HG02885 (cell line): ENCODE measurements at regions not wholly inside any gene's neighbourhood (a gene's known extent, or its start where the extent isn't known, plus 50 kb on each side); places are given as distances from the start of the nearest gene placed in this dataset.

Experiments
- ATAC-seq: cut with Tn5 transposase; IDR thresholded peaks from one replicate; pipeline ENCODE4 v1.9.1; 2021; ENCODE audit warnings: mild to moderate bottlenecking; ENCODE audit not compliant: unreplicated experiment, poor library complexity

DNA sequence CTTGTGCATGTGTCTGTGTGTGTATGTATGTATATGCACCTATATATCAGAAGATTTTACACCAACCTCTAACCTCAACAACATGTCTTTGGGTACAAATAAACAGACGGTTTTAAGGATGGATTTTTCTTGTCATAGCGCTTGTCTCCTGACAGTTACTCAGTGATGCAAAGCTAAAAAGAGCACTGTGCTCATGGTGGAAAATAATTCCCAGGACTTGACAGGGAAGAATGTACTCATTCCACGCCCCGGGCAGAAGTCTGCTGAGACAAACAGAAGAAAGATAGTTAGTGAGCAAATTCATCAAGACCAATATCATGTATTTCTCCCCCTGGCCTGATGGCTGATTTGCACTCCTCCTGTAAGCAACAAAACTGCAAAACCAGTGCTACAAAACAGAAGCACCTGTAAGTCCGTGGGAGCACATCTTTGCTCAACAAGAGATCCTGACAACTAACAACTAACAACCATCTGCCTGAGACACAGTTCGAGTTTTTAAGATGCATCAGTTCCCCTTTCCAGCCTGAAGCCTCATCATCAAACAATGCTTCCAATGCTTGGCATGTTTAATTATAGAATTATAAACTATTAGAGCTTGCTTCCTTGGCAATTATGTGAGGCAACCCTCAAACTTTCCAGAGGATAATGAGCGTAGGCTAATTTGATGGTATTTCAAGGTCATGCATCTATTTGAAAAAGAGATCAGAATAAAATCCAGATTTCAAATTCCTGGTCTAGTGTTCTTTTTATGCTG, 812.7 kb upstream of the MIR17HG start:
- ATAC-seq = no peak

DNA sequence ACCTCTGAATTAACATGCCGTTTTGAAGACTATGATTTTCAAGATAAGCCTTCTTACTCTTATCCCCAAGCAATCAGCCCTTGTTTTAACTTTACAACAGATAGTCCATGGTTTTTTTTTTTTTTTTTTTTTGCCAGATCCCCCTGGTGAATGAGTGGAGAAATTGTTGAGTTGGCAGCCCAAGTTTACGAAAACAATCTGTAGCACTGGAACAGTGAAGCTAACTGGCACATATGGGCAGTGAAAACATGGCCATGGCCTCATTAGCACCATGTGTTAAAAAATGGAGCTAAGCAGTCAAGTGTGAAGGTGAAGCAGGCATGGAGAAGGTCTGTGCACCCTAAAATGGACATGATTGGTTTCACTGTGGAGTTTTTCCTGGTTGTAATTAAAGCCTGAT, 812.1 kb upstream of the MIR17HG start:
- no peak for ATAC-seq

DNA sequence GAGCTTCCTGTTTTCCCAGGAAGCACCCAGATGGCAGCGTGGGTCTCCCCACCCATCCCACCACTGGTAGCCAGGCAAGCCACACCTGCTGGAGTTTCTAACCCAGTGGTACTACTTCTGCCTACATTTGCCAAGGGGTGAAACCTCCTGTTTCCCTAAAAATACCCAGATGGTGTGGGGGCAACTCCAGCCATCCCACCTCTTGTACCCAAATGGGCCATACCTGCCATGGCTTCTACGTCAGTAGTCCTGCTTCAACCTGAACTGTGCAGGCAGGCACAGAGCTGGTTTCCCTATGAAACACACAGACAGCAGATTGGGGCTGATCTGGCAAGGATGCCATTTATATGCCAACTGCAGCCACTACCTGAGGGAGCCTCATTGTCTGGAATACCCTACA, 809.4 kb upstream of the MIR17HG start:
- no peak for ATAC-seq

DNA sequence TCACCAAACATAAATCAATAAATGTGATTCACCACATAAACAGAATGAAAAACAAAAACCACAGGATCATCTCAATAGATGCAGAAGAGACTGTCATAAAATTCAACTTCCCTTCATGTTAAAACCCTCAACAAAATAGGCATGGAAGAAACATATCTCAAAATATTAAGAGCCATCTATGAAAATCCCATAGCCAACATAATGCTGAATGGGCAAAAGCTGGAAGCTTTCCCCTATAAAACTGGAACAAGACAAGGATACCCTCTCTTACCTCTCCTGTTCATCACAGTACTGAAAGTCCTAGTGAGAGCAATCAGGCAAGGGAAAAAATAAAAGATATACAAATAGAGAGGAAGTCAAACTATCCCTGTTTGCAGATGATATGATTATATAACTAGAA, 806.1 kb upstream of the MIR17HG start:
- ATAC-seq = no peak

DNA sequence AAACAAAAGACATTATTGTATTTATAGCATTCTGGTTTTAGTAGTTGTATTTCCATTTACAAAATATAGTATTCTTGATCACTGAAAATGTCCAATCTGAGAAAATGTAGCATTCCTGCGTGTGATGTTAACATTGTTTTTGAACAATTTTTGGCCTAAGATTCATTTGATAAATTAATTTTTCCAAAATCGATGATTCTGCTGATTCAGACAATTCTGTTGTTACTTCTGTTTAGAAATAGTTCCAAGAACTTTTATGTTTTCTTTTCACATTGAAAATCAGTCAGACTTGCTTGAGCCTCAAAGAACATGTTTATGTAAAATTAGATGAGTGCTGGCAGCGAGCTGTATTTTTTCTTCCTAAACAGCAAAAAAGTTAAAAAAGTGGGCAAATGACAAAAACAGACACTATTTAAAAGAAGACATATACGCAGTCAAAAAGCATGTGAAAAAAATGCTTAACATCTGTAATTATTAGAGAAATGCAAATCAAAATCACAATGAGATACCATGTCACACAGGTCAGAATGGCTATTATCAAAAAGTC, 804.5 kb upstream of the MIR17HG start:
- no peak for ATAC-seq

DNA sequence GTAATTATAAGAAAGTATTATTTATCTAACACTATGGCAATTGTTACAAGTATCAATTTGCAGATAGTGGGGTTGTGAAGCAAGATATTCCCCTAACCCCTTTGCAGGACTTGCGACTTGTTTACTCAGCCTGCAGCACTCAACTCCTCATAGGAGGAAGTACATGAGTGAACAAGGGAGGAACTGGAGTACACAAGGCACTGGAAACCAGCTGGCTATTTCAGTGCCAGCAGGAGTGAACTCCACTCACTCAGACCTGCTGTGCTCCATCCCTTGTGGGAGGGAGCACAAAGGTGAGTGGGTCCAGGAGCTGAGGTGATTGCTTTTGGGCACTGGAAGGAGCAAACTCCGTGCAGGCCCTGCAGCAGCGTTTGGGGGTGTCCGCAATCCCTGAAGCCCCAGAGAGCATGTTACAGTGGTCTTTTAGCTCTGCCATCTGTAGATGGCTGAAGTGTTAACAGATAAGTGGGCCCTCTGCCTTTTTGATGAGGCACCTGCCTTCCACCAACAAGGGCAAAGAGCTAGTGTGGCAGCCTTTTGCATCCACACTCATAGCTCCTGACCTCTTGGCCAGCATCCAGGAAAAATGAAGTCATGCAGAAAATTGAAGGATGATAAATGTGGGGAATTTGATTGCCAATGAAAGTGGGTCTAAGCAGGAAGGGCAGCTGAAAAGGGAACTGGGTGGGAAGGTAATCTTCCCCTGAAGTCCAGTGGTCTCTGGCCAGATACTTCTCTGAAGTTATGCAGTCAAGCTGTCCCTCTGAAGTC, 802.2 kb upstream of the MIR17HG start:
- ATAC-seq = no peak

DNA sequence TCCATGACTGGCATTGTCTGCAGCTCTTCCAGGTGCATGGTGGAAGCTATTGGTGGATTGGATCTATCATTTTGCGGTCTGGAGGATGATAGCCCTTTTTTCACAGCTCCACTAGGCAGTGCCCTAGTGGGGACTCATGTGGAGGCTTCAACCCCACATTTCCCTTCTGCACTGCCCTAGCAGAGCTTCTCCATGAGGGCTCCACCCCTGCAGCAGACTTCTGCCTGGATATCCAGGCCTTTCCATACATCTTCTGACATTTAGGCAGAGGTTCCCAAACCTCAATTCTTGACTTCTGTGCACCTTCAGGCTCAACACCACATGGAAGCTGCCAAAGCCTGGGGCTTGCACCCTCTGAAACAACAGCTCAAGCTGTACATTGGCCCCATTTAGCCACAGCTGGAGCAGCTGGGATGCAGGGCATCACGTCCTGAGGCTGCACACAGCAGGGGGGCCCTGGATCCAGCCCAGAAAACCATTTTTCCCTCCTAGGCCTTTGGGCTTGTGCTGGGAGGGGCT, 800.2 kb upstream of the MIR17HG start:
- ATAC-seq = no peak

DNA sequence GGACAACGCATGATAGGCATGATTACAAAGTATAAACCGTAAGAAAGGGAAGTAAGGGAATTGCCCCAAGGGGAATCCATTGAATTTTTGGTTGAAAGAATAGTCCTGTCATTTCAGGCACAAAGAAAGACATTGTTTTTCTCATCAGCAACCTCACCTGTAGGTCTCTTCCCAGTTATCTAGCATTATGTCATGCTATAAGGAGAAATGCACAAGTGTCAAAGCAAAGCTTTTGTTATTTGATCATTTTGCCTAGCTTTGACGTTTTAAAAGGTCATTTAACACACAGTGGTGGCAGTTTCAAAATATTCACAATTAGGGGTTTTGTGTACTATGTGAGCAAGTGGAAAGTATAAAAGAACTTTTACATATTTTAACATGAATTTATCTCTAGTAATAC, 796.2 kb upstream of the MIR17HG start:
- ATAC-seq = no peak

DNA sequence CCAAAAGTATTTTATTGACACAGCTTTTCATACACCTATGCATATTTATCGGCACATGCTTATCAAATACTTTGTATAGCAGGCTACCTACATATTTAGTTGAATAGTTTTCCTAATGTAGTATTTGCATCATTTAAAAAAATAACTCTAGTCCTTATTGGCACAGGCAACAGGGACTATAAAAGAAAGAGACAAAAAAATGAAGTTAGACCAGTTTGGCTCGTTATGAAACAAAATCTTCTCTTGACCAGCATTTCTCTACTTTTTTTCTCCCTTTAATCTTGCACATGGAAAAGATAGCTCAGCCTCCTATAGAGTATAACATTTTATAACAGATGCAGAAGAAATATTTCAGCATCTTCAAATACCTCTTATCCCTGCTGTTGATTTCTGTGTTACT, 794.8 kb upstream of the MIR17HG start:
- ATAC-seq = no peak

DNA sequence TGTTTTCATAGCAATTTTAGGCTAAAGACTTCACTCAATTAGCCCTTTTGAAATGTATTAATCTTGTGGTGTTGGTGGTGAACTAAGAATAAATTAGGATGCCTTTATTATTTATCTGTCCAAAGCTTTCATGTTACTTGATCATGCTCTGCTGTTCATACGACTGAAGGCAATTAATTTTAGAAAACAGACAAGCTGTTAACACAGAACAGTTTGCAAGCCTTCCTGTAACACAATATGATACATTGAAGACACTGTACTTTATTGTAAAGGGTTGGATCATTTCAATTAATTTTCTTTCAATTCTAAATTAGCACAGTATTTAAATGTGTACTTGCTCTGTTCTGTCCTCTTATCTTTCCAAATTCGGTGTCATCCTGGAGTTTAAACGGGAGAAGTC, 794.3 kb upstream of the MIR17HG start:
- ATAC-seq = no peak

DNA sequence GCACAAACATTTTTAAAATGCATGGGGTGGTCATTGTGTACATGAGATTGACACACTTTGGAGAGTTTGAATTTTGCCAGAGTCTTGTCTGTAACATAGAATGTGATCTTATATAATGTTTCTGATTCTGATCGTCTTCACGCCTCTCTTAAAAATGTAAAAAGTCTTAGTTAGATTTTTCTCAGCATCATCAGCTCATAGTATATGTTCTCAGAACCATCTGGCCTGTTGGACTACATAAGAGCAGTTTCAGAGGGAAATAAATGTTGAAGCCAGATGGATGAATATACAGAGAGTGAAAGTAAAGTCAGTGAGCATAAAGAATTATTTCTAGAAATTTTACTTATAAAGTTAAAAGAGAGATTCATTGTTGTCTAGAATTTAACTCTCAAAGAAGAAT, 789.9 kb upstream of the MIR17HG start:
- no peak for ATAC-seq

DNA sequence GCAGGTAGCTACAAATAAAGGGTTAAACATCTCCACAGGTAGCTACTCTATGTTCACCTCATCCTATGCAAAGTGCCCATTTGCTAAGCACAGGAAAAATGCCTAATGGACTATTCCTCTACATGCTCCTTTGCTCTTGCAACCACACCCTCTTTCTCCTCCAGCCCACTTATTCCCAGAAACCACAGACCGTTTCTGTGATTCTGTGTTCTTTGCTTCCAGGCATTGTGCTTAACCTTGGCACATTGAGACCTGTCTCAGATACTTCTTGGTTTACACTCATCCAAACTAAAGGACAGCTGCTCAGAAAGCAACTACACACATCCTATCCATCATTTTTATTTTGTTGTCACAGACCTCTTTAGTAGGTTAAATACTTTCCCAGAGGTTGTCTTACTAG, 785.0 kb upstream of the MIR17HG start:
- no peak for ATAC-seq

DNA sequence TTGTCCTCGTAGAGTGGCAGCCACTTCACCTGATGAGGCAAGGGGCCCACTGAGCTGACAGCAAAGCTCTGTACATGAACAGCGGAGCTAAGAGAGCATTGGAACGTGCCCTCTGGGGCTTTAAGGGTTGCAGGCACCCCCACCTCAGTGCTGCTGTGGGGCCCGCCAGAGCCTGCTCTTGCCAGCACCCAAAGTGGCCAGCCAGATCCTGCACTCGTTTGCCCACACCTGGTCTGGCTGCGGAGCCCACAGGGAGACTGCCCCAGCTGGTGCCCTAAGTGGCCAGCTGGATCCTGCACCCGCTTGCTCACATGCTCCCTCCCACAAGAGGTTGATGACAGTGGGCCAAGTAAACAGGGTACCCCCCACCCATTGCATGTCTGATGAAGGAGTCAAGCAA, 783.4 kb upstream of the MIR17HG start:
- ATAC-seq = no peak

DNA sequence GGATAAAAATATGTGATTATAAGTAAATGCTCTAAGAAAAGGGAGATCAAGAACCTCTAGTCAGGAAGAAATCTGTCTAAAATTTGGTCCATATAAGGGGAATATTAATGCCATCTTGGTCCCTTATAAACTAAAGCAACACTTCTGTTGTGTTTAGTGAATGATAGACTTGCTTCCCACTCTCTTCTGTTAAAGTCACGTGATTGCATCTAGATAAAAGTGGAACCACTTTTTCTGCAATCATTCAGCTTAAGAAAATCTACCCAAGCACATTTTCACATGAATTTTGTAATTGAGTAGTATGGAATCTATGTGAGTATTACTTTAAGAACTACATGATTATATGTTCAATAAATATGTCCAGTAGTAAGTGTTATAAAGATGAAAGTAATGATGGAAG, 782.9 kb upstream of the MIR17HG start:
- no peak for ATAC-seq

DNA sequence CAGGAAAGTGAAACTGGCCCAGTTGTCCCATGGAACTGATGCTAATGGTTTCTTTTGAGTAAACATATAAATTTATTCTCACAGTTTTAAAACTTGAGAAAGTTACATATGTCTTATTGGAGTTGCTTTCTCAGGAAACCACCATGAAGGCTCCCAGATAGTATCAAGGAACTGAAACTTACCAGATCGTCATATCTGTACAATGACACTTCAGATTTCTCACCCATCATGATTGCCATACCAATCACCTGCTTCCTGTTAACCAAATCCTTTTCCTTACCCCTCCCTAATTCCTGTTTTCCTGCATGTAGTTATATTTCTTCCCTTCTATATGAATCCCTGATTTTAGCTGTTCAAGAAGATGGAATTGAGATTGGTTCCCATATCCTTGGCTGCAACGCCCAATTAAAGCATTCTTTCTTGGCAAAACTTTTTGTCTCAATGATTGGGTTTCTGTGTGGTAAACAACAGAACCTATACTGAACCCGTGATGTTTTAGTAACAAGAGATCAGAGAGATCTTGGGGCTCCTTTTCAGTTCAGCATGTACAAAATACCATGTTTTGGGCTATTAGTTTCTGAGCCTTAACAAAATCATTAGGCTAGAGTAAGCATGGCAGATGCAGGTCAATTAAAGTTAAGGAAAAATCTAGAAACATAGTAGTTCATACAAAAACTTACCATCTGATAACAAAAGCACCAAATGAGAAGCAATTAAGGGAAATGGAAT, 781.3 kb upstream of the MIR17HG start:
- no peak for ATAC-seq

DNA sequence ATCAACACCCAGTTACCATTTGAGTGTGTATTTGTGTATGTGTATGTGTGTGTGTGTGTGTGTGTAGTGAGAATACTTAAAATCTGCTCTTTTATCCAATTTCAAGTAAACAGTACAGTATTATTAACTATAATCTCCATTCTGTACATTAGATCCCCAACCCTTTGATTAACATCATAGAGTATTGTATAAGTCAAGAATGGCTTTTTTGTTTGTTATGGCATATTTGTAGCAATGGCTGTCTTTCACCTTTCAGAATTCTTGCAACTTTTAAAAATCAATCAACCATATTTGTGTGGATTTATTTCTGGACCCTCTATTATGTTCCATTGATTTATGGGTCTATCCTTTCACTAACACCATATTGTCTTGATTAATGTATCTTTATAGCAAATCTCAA, 779.3 kb upstream of the MIR17HG start:
- no peak for ATAC-seq

DNA sequence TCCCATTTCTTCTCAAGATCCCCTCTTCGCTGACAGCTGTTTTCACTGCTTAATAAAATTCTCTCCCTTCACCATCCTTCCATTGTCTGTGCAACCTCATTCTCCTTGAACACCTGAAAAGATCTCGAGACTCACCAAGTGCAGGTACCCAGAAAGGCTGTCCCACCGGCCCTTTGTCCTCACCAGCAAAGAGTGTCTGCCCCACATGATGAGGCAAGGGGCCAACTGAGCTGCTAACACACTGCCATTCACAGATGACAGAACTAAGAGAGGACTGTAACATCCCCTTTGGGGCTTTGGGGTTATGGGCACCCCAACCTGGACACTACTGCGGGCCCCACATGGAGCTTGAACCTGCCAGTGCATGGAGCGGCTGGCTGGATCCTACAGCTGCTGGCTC, 771.4 kb upstream of the MIR17HG start:
- ATAC-seq = no peak

DNA sequence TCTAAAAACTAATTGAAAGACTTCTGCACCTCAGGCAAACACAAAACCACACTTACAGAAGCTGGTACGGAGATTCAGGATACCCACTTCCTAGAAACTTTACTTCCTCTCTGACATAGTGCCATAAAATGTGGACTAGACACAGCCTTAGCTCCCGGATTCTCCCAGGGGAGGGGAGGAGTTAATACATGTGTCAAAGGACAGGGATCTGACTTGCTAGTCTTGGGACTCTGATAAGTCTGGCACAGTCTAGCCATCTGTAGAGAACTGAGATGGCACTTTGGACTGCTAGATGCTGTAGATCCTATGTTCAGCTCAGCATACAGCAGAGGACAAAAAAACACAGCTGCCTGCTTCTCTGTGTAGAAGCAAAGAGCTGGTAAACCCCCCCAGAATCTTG, 769.8 kb upstream of the MIR17HG start:
- ATAC-seq = no peak

DNA sequence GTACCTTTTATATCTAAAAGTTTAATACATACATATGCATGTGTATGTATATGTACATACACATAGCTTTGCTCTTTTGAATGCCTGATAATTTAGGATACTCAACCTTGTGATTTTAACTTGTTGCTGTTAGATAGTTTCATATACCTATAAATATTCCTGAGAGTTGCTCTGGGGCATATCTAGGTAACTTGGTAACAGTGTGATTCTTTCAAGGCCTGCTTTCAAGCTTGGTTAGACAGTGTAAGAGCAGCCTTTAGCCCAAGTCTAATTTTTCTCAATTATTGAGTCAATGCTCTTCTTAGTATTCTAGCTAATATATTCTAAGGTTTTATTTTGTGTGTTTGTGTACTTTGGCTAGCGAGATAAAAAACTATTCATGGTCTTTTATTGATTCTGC, 762.1 kb upstream of the MIR17HG start:
- ATAC-seq = no peak

DNA sequence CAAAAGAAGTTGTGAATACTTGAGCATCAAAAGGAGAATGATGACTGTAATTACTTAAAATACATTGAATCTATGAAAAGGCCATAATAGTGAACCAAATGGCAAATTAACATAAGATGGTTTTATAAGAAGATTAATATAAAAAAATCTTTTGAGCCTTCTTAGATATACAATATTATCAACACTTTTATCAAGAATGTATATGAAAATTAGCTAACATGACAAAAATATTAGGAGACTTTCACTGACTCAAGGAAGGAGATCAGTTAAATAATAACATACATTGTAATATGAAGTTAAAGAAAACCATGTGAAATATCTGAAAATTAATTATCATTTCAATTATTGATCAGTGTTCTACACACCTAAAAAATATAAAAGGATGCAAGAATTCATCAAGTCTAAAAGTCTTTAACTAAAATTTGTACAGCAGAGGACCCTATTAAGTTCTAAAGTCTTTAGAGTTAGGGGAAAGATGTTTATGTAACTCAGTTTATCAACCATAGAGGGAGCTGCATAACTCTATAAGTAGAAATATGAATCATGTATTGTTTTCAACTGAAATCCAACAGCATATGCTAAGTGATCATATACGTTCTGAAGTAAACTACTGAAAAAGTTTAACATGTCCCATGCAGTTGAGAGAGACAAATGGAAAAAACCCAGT, 756.1 kb upstream of the MIR17HG start:
- no peak for ATAC-seq
